GM21390 (cell line): ENCODE measurements at regions not wholly inside any gene's neighbourhood (a gene's known extent, or its start where the extent isn't known, plus 50 kb on each side); places are given as distances from the start of the nearest gene placed in this dataset.
A peak's percentile ranks its signal among the peaks of the same experiment; 100 is the strongest.
"Not testable (repeated sequence)": the region's sequence is repeated elsewhere in the genome, so short reads cannot be mapped to it uniquely, and the experiment has no call there.

Experiments used
- ATAC-seq: cut with Tn5 transposase; IDR thresholded peaks from one replicate; pipeline ENCODE4 v1.9.1; 2021; ENCODE audit not compliant: unreplicated experiment

GRCh38 chr1:99441299-99442095 lies 177.2 kb downstream of the PLPPR4 start:
- ATAC-seq = no peak

DNA sequence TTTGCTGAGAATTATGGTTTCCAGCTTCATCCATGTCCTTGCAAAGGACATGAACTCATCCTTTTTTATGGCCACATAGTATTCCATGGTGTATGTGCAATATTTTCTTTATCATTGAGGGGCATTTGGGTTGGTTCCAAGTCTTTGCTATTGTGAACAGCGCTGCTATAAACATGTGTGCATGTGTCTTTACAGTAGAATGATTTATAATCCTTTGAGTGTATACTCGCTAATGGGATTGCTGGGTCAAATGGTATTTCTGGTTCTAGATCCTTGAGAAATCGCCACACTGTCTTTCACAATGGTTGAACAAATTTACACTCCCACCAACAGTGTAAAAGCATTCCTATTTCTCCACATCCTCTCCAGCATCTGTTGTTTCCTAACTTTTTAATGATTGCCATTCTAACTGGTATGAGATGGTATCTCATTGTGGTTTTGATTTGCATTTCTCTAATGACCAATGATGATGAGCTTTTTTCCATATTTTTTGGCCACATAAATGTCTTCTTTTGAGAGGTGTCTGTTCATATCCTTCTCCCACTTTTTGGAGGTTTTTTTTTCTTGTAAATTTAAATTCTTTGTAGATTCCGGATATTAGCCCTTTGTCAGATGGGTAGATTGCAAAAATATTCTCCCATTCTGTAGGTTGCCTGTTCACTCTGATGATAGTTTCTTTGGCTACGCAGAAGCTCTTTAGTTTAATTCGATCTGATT lies 180.1 kb downstream of the PLPPR4 start:
- ATAC-seq = not testable (repeated sequence)

DNA sequence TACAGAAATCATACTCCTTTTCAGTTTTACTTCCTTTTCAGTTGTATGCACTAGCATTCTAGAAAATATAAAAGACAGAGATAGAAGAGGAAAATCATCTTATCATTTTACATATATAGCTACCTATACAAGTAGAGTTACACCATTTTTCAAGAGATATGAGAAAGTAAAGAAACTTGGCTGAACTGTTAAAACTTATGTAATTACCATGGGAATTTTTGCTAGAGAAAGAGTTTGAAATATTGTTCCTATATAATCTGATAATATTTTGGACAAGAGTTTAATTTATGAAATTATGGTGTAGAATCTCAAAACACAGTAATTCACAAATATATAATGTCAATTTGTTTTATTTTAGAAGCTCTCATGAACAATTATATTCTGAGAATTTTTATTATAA lies 180.8 kb downstream of the PLPPR4 start:
- ATAC-seq = no peak

DNA sequence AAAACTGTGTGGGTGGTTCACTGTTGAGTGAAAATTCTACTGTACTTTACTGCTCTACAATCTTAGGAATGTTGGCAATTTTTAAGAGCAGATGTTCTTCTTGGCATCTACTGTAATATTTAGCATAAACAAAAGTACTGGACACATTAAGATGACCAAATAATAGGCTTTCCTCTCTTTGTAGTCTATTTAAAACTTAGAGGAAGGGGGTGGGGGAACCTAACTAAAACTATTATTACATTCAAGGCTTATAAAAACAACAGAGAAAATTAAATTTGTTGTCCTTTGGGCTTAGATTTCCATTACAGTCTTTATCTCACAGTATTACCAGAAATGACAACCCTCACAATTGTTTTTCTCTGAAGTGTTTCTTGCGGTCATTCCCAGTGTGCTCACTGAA lies 181.2 kb downstream of the PLPPR4 start:
- ATAC-seq = no peak

DNA sequence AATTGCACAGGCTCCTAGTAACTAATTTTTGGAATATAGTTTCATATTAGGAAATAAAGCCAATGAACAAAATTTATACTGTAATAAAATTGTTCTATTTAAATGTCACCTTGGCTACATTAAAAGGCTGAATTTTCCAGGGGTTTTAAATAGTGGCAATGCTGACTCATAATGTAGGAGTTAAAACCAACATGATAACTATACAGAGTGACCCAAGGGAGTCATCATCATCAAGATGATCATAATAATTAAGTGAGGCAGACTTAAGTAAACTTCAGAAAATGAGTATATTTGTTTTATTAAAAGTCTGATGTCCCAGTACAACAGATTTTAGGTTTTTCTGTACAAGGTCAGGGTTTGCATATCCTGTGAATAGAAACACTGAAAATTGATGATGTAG lies 183.4 kb downstream of the PLPPR4 start:
- ATAC-seq = no peak

DNA sequence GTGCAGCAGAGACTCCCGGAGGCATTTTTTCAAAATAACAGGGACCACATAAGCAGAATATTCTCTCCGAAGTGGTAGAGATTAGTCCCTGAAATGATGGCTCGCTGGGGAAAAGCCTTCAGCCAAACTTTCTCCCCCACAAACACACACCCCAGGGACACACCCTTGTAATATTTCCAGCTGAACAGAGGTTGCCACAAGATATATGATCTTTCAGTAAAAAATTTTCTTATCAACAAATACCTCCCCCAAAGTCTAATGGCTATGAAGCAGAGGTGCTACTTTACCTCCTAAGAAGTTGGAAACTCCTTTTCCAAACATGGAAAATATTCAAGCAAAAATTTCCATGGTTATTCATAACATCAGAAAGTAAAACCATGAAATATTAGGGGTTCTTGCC lies 190.2 kb upstream of the PALMD start:
- no peak for ATAC-seq

DNA sequence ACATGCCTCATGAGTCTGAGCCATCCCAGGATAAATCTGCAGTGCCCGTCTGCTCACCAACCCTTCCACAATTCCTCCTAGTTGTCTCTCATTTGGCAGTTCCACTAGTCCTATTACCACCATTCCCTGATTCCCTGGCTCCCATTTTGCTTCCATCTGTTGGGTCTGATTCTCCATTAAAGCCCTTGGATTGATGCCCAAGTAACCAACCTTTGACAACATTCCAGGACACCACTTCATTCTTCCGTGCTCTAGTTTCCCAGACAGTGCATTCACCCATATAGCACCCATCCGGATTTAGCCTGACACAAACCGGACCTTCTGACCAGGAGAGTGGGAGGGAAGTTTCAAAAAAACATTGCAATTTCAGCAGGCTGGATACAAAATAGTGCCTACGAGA lies 189.4 kb upstream of the PALMD start:
- no peak for ATAC-seq

- no peak for ATAC-seq
Measured at GRCh38 chr1:99457381-99458165, 188.3 kb upstream of the PALMD start.

DNA sequence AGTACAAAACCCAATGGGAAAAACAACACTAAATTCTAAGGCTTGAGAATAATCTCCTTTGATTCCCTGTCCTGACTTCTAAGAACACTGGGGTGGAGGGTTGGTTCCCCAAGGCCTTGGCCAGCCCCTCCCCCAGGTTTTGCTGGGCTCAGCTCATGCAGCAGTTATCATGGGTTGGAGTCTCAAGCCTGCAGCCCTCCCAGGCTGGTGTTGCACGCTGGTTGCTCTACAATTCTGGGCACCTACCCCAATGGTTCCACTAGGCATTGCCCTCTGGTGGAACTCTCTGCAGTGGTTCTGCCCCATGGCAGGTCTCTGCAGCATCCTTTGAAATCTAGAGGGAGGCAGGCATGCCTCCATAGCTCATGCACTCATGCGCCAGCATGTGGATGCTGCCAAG lies 184.4 kb upstream of the PALMD start:
- ATAC-seq = no peak

GRCh38 chr1:99464738-99465137 lies 181.2 kb upstream of the PALMD start:
- no peak for ATAC-seq

DNA sequence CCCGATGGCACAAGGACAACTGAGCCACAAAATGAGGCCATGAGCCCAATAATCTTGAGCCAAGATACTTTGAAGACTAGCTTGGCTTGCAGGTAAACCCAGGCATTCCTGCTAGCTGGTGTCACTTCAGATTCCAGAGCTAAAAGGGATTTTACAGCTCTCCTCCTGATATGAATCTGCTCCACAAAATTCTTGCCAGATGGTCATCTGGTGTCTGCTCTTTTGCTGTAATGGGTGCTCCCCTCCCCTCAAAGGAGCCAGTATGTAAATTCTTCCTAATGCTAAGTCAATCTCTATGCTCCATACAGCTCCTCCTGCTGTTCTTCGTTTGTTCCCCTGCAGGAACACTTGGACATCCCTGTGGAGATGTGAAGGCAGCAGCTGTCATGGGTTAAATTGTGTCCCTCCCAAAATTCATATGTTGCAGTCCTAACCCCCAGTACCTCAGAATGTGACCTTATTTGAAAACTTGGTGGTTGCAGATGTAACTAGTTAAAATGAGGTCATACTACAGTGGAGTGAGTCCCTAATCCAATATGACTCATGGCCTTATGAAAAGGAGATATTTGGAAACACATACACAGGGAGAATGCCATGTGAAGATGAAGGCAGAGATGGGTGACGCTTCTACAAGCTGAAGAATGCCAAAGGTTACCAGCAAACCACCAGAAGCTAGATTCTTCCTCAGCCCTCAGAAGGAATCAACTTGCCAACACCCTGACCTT lies 180.6 kb upstream of the PALMD start:
- ATAC-seq = no peak

- ATAC-seq = no peak
Measured at GRCh38 chr1:99467645-99468044, 178.3 kb upstream of the PALMD start.

GRCh38 chr1:99469550-99469971 lies 176.4 kb upstream of the PALMD start:
- no peak for ATAC-seq

- no peak for ATAC-seq
Measured at GRCh38 chr1:99472893-99473292, 173.0 kb upstream of the PALMD start.

GRCh38 chr1:99474350-99474893 lies 171.5 kb upstream of the PALMD start:
- ATAC-seq = no peak

DNA sequence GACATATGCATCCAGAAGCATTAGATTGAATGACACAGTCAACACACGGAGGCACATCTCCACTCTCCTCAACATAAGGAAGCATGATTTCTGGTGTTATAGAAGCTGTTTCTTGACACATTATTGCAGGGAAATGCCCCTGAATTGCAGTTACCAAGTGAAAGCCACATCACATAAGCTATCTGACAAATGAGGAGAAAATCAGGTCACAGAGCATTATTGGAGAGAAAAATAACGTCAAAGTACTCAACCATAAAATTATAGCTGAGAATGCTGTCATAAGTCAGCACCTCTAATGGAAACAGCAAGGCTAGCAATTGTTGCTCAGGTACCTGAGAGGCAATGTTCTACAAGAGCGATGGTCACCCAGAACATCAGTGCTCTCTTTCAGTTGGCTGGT lies 169.9 kb upstream of the PALMD start:
- no peak for ATAC-seq

DNA sequence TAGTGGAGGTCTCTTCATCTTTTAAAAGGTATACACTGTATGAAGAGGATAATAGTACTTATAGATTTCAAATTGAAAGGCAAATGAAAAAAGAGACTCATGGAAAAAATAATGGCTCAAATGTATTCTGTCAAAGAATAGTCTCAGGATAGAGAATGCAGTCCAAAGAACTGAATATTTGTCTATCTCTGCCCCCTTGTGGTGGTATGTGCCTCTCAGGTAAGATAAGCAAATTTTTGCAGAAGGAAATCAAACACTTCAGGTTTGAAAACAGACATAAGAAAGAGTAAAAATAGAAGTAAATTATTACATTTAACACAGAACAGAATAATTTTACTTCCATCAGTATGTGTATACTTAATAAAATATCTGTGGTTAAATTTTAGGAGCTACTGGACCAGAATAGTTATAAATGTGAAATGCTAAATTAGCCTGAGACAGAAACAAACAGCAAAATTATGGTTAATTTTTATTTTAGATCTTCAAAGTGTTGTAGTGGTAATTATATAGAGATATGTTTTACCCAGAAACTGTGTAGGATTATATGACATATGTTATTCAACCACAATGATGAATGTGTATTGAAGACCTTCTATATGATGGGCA lies 164.4 kb upstream of the PALMD start:
- peak; percentile 72 for ATAC-seq

GRCh38 chr1:99482286-99482685 lies 163.6 kb upstream of the PALMD start:
- no peak for ATAC-seq

- no peak for ATAC-seq
Measured at GRCh38 chr1:99482750-99483149, 163.2 kb upstream of the PALMD start.

GRCh38 chr1:99490031-99490430 lies 155.9 kb upstream of the PALMD start:
- no peak for ATAC-seq
